GM12878 (cell line): ENCODE measurements at regions not wholly inside any gene's neighbourhood (a gene's known extent, or its start where the extent isn't known, plus 50 kb on each side); places are given as distances from the start of the nearest gene placed in this dataset.

Source experiments
- ATAC-seq: fragments of 200-7000 bp; cut with Tn5 transposase; 3 replicates; pipeline ENCODE4 v1.9.1; 2020; ENCODE audit warnings: mild to moderate bottlenecking, moderate library complexity
- BruUV-seq: library from RNA; stranded (reverse); fragments of 400-500 nt; replicated peaks from 2 replicates; lab custom pipeline; 2021; lab: Mats Ljungman, UMichigan
- CTCF ChIA-PET: fragments of 300-600 bp; sonication (Branson Sonifier 250); formaldehyde crosslinking; extraction: SDS; loops from one replicate; lab custom pipeline; 2021; ENCODE audit warnings: inconsistent platforms; lab: Yijun Ruan, JAX
- POLR2A ChIA-PET: fragments of 350-600 bp; formaldehyde crosslinking; extraction: SDS; loops from one replicate; lab custom pipeline; 2021; ENCODE audit warnings: inconsistent platforms; lab: Charles Lee
- RAD21 ChIA-PET: fragments of 300-600 bp; sonication (Branson Sonifier 250); formaldehyde crosslinking; loops from one replicate; lab custom pipeline; 2023; ENCODE audit warnings: antibody characterized with exemption; ENCODE audit not compliant: unreplicated experiment; lab: Charles Lee
- SMC1A ChIA-PET: fragments of 300-600 bp; sonication (Branson Sonifier 250); formaldehyde crosslinking; loops from one replicate; lab custom pipeline; 2023; ENCODE audit not compliant: unreplicated experiment, uncharacterized antibody; lab: Charles Lee
- DNase-seq: peaks from one replicate; pipeline ENCODE4 v3.0.0-alpha.2; 2011; ENCODE audit warnings: low read depth, low spot score
- FAIRE-seq: peaks from 3 replicates; lab custom pipeline; 2011; peaks lifted over from hg19 to GRCh38; lab: Jason Lieb, UNC
- H2AFZ ChIP-seq: 2 replicates; pipeline ENCODE4 v1.6.0; 2011; ENCODE audit warnings: low read depth, low read length, control low read depth; ENCODE audit not compliant: control insufficient read depth
- H3K27ac ChIP-seq: 2 replicates; pipeline ENCODE4 v1.5.1; 2011; ENCODE audit warnings: control low read depth; ENCODE audit not compliant: control insufficient read depth, insufficient read depth
- H3K27me3 ChIP-seq, 2 experiments: replicated peaks in 1 of 2; 2 replicates each; pipeline versions ENCODE4 v1.6.0 to v1.6.1; 2011; ENCODE audit warnings: low read length in 1 of 2; ENCODE audit not compliant: control insufficient read depth in 2 of 2, insufficient read depth in 2 of 2
- H3K36me3 ChIP-seq, 2 experiments: 2 replicates each; pipeline ENCODE4 v1.5.1; 2011; ENCODE audit warnings: low read length in 1 of 2; ENCODE audit not compliant: control insufficient read depth in 2 of 2, insufficient read depth in 2 of 2
- H3K4me1 ChIP-seq: 2 replicates; pipeline ENCODE4 v1.6.1; 2011; ENCODE audit warnings: mild to moderate bottlenecking, low read length, moderate library complexity, mixed read lengths; ENCODE audit not compliant: control insufficient read depth, insufficient read depth
- H3K4me2 ChIP-seq: 2 replicates; pipeline ENCODE4 v1.6.0; 2011; ENCODE audit warnings: control low read depth; ENCODE audit not compliant: control insufficient read depth, insufficient read depth
- H3K4me3 ChIP-seq: fragments of 200-600 bp; sonication (generic); 2 replicates; pipeline ENCODE4 v1.5.1; 2016
- H3K79me2 ChIP-seq: 2 replicates; pipeline ENCODE4 v1.6.0; 2011; ENCODE audit warnings: low read length; ENCODE audit not compliant: control insufficient read depth, insufficient read depth
- H3K9ac ChIP-seq: 2 replicates; pipeline ENCODE4 v1.8.0; 2011; ENCODE audit warnings: low read length, control low read depth, mixed read lengths; ENCODE audit not compliant: control insufficient read depth, insufficient read depth
- H3K9me3 ChIP-seq: replicated peaks from 3 replicates; pipeline ENCODE4 v1.5.1; 2011; ENCODE audit warnings: mild to moderate bottlenecking, low read length; ENCODE audit not compliant: control insufficient read depth, insufficient read depth
- H4K20me1 ChIP-seq: 2 replicates; pipeline ENCODE4 v1.6.0; 2011; ENCODE audit not compliant: control insufficient read depth, insufficient read depth
- BHLHE40 ChIP-seq, 2 experiments: fragments of 450-650 bp in 1 of 2; IDR thresholded peaks; 2 replicates each; pipeline ENCODE4 v1.6.1; 2011 to 2017; ENCODE audit warnings: low read depth in 2 of 2, borderline replicate concordance in 1 of 2, improper control_type of control experiment in 1 of 2, low read length in 1 of 2, mild to moderate bottlenecking in 1 of 2
- CREB1 ChIP-seq: IDR thresholded peaks from 2 replicates; pipeline ENCODE4 v1.6.1; 2012; ENCODE audit warnings: low read depth, mild to moderate bottlenecking, inconsistent platforms
- E4F1 ChIP-seq: fragments of 450-650 bp; IDR thresholded peaks from 2 replicates; pipeline ENCODE4 v1.6.1; 2018; ENCODE audit warnings: borderline replicate concordance, mild to moderate bottlenecking; ENCODE audit not compliant: partially characterized antibody
- FOS ChIP-seq: IDR thresholded peaks from 3 replicates; pipeline ENCODE4 v1.6.1; 2011; ENCODE audit warnings: borderline replicate concordance; ENCODE audit not compliant: insufficient read length; ENCODE audit errors: extremely low read depth
- MLLT1 ChIP-seq: fragments of 450-650 bp; IDR thresholded peaks from 2 replicates; pipeline ENCODE4 v1.6.1; 2016; ENCODE audit warnings: mild to moderate bottlenecking
- MYB ChIP-seq: fragments of 150-350 bp; IDR thresholded peaks from 2 replicates; pipeline ENCODE4 v1.6.1; 2014; ENCODE audit warnings: mild to moderate bottlenecking, low read depth, low read length, borderline replicate concordance
- NBN ChIP-seq: fragments of 450-650 bp; IDR thresholded peaks from 2 replicates; pipeline ENCODE4 v1.6.1; 2016
- NKRF ChIP-seq: fragments of 450-650 bp; conservative IDR thresholded peaks from 2 replicates; pipeline ENCODE4 v1.6.1; 2017; ENCODE audit warnings: mild to moderate bottlenecking, moderate library complexity
- SUPT20H ChIP-seq: IDR thresholded peaks from 2 replicates; pipeline ENCODE4 v1.6.1; 2011; ENCODE audit warnings: low read depth, mild to moderate bottlenecking, low read length, moderate library complexity, borderline replicate concordance; ENCODE audit not compliant: control insufficient read depth
- ZNF384 ChIP-seq: IDR thresholded peaks from 2 replicates; pipeline ENCODE4 v1.6.1; 2012; ENCODE audit warnings: low read depth, mild to moderate bottlenecking, low read length, improper control_type of control experiment, borderline replicate concordance
- ZNF622 ChIP-seq: fragments of 450-650 bp; IDR thresholded peaks from 2 replicates; pipeline ENCODE4 v1.6.1; 2017; ENCODE audit warnings: mild to moderate bottlenecking, inconsistent platforms
- WGBS: methylation state at CpG from one replicate; pipeline ENCODE4 v1.1.6; 2016; ENCODE audit warnings: low lambda C conversion rate; ENCODE audit not compliant: insufficient replicate concordance, insufficient coverage; ENCODE audit errors: missing lambda C conversion rate; 5-methylcytosine and 5-hydroxymethylcytosine counted together
- in situ Hi-C: fragments of 300-500 bp; cut with MboI; formaldehyde crosslinking; loops from 9 replicates; pipeline ENCODE4 v1.14.3; 2018; ENCODE audit warnings: mixed read lengths
- intact Hi-C: fragments of 100-400 bp; cut with micrococcal nuclease; formaldehyde crosslinking; loops from one replicate; pipeline ENCODE4 v1.14.2; 2022; ENCODE audit not compliant: unreplicated experiment

- no peak for TF ChIP-seq BHLHE40 (IDR thresholded peaks at IDR 0.05; ENCODE audit: borderline replicate concordance in 1 of 2, low read depth in 2 of 2, low read length in 1 of 2)
- TF ChIP-seq NKRF = no peak
- no peak for TF ChIP-seq FOS
- TF ChIP-seq MYB = no peak
- WGBS = 56% methylated on average over 5 of the region's 5 CpGs
- DNase-seq (no peak), ATAC-seq (peak; percentile 58), FAIRE-seq (no peak)
- no peaks in the 10 kb centered on the region for H3K4me1 ChIP-seq
- ChIA-PET POLR2A (no interaction called here), SMC1A (no interaction called here), CTCF (no interaction called here), RAD21 (no interaction called here)
- H3K4me3 ChIP-seq = no peak overlapping the region
- no peaks in the 10 kb centered on the region; the same call in 2 of the 3 replicates for H3K9me3 ChIP-seq
- H3K27me3 ChIP-seq = no peaks in the 10 kb centered on the region
- H3K9ac ChIP-seq = no peak overlapping the region
- H3K79me2 ChIP-seq = no peaks in the 10 kb centered on the region
- no peak overlapping the region for H2AFZ ChIP-seq
- no peak overlapping the region for H3K27ac ChIP-seq
- intact Hi-C loops (no loop called here), in situ Hi-C loops (no loop called here)
- BruUV-seq = no TSS peak
- H4K20me1 ChIP-seq = no peaks in the 10 kb centered on the region
- no peaks in the 10 kb centered on the region for H3K36me3 ChIP-seq
- no peak overlapping the region for H3K4me2 ChIP-seq
These were observed 278.3 kb downstream of the SOX4 start for GRCh38 chr6:21871831-21872230.

GRCh38 chr6:21872749-21873148 lies 279.2 kb downstream of the SOX4 start:
- H3K79me2 ChIP-seq = no peaks in the 10 kb centered on the region
- ChIA-PET SMC1A (interaction anchor here (0.8 kb wide), 1 partner anchor 40 kb away, joined by 3 read pairs; no protein-coding TSS in a partner anchor), RAD21 (no interaction called here), POLR2A (no interaction called here), CTCF (no interaction called here)
- ATAC-seq = no peak
- H3K9me3 ChIP-seq = no peaks in the 10 kb centered on the region; the same call in 2 of the 3 replicates
- H3K9ac ChIP-seq = no peak overlapping the region
- in situ Hi-C loops (no loop called here), intact Hi-C loops (no loop called here)
- no peaks in the 10 kb centered on the region for H3K4me1 ChIP-seq
- no peaks in the 10 kb centered on the region for H3K36me3 ChIP-seq
- no peak overlapping the region for H3K4me3 ChIP-seq
- H2AFZ ChIP-seq = no peak overlapping the region
- BruUV-seq = no TSS peak
- WGBS = 22% methylated on average over 2 of the region's 2 CpGs
- DNase-seq = no peak
- H3K27me3 ChIP-seq = no peaks in the 10 kb centered on the region
- no peak overlapping the region for H3K27ac ChIP-seq
- no peak overlapping the region for H3K4me2 ChIP-seq
- H4K20me1 ChIP-seq = no peaks in the 10 kb centered on the region
- no peak for FAIRE-seq
- TF ChIP-seq CREB1 (no peak), SUPT20H (no peak), ZNF622 (no peak), NBN (no peak), ZNF384 (no peak), MLLT1 (no peak), E4F1 (no peak)
